GM19035 (cell line): ENCODE measurements at regions not wholly inside any gene's neighbourhood (a gene's known extent, or its start where the extent isn't known, plus 50 kb on each side); places are given as distances from the start of the nearest gene placed in this dataset.
"Not testable (repeated sequence)": the region's sequence is repeated elsewhere in the genome, so short reads cannot be mapped to it uniquely, and the experiment has no call there.

Source experiments
- ATAC-seq: cut with Tn5 transposase; IDR thresholded peaks from one replicate; pipeline ENCODE4 v1.9.1; 2021; ENCODE audit not compliant: unreplicated experiment

DNA sequence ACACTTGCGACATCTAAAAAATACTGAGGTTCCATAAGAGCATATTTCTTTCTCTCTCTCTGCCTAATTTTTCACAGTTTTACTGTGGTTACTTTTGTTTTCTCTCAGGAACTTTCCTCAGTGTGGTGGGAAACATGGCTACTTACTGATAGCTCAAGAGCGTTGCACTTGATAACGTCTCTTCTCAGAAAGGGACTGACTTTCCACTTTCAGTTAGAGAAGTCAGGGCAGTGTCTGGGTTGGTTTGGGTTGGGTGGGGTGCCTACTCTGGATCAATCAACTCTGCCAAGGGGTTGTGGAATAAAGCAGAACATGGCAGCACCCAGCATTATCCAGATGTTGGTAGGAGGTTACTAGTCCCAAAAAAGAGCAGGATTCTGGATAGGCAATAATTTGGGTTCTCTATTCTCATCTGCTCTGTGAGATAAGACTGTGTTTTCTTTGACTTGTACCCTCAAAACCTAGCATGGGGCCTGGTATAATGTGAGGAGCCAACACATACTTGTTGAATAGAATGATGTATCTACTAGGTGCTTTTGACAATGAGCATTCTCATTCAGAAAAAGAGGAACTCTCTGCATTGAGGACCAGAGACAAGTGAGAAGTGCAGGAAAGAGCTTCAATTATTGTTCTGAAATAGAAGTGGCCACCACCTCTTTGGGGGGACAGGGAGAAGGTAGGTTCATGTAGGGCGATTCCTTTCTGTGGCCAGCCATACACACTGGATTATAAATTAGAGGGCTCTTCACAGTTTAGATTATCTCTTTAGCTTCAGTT is 315.7 kb downstream of the REEP3 start:
- no peak for ATAC-seq

DNA sequence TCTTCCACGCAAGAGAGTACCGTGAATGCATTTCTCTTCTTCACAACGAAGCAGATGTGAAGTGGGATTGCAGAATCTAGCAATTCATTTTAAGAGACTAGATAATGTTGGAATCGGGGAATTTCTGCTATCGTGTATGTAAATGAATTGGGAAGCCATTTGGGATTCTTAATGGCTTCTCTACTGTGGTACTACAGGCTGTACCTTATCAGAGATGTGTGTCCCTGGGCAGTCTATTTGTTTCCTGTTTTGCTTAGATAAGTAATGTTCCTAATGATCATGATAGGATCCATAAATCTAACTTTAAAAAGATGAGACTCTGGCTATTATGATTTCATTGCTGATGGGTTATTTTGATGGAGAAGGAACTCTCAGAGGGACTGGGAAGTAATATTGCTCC is 320.6 kb downstream of the REEP3 start:
- no peak for ATAC-seq

DNA sequence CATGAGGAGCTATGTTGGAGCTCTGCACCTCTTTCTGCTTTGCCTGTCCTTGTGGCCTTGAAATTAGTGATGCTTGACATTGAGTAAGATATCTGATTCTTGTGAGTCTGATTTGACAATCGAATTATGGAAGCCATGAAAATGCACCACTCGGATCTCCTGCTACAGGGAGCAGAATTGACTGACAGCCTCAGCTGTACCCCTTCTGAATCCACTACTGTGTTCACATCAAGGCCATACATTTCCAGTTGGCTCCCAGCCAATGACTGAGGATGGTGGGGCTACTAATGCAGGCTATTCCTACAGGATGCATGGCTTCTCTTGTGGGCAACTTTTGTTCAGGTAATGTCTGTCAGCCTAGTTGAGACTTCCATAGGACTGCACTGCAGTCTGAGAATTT is 321.9 kb downstream of the REEP3 start:
- ATAC-seq = no peak

DNA sequence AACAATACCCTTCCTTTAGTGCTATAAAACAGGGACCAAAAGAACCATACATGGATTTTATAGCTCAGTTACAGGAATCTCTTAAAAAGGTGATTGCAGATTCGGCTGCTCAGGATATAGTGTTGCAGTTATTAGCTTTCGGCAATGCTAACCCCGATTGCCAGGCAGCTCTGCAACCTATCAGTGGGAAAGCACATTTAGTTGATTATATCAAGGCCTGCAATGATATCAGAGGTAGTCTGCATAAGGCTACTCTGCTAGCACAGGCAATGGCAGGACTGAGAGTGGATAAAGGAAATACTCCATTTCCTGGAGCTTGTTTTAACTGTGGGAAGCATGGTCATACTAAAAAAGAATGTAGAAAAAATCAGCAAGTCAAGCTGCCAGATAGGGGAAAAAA is 327.7 kb downstream of the REEP3 start:
- not testable (repeated sequence) for ATAC-seq

DNA sequence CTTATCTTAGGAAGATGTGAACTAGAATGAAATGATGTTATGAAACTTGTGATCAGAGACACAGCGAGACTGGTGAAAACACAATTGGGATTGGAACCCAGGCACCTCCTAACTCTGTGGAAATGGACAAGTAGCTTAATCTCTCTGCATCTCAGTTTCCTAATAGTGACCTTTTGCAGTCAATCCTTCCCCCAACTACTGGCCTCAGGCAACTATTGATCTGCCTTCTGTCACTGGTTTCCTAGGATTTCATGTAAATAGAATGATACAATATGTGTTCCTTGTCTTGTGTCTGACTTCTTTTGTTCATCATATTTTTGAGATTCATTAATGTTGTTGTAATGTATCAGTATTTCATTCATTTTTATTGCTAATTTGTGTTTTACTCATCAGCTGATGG is 341.7 kb downstream of the REEP3 start:
- ATAC-seq = no peak

DNA sequence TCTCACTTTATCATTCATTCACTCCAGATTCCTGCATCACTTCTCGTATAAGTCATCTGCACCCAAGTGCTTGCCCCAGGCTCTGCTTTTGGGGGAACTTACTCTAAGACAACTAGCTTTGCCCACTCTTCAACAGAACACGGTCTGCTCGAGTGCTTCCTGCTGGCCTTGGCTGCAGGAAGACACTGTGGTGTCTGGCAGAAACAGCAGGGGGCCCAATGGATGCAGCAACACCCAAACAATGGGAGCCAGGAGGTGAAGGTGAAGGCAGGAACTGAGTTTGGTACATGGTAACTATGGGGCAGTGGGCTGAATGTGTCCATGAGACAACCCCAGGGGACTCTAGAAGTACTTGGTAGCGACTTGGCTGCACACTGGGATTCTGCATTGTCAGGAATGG is 344.0 kb downstream of the REEP3 start:
- no peak for ATAC-seq

DNA sequence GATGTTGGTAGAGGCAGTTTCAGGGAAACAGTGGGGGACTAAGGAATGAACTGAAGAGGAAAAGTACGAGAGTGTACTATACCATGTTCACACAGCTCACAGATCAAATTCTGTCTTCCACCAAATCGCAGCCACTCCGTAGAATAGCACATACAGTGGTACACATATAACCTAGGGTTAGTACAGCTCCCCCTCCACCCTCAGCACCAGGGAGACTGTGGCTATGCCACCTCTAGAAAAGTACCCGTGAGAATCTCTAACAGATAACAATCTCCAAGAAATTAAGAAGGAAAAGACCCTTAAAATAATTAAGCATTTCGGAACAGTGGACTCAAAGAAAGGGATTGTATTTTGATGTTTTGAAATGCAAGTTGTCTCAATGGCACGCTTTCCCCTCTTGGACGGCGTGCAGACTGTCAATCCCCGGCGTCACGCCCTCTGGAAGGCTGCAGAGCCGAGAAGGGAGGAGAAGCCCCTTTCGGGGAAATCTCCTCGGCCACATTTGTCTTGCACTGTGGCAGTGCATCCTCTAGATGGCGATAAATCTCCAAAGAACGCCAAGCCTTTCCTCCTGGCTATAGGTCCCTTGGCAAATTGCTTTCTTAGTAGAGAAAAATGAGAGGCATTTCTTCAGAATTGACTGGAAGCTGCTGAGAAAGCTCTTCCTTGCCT is 345.0 kb downstream of the REEP3 start:
- ATAC-seq = peak; percentile 93

DNA sequence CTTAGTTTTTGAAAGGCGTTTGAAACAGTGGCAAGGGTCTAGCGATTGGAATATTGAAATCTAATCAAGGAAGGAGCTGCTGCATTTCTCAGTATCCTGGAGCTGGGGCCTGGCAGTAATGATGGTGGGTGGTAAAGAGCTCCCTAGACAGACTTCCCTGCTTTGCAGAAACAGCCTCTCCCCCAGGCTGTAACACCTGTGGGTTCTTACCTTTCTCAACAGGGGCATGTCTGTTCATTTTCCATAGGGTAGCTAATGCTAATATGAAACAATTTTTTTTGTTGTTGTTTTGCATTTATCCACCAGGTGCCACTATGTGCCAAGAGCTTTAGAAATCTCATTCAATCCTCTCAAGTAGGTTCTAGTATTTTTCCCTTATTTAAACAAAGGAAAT is 345.5 kb downstream of the REEP3 start:
- ATAC-seq = peak; percentile 65

DNA sequence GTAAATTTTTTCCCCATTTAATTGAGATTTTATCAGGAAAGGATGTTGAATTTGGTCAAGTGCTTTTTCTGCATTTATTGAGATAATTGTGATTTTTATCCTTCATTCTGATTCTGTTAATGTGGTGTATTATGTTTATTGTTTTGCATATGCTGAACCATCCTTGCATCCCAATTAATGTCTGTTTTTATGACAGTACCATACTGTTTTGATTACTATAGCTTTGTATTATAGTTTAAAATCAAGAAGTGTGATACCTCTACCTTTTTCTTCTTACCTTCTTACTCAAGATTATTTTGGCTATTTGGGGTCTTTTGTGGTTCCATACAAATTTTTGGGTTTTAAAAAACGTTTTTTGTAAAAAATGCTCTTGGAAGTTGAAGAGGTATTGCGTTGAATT is 357.2 kb downstream of the REEP3 start:
- ATAC-seq = no peak

DNA sequence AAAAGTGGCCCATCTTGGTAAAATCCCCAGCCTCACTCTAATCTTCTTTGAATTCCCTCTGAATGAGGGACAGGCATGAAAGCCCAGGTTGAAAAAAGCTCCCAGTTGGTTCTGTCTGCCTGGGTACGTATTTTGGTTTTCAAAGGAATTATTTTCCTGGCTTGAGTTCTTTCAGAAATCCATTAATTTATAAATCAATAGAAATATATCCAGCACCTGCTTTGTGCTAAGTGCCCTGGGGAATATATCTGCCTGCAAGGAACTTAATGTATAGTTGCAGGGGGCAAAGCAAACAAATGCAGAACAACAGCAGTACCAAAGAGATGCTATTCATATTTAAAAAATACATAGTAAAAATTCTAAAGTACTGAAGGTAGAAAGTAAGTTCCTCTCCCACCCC is 362.7 kb downstream of the REEP3 start:
- ATAC-seq = no peak

DNA sequence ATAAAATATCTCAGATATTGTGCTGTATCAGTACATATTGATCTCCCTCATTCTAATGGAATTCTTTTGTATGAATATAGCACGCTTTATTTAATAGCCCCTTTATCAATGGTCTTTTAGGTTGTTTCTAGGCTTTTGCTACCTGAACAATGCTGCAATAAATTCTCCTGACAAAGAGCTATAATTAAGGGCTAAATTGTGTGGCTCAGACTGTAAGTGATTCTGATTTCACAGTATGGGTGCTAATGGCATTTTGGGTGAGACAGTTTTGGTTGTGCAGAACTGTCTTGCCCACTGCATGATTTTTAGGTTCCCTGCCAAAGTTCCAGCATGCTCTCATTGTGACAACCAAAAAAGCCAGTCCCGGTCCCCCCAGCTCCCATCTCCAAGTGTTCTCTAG is 363.2 kb downstream of the REEP3 start:
- ATAC-seq = no peak

DNA sequence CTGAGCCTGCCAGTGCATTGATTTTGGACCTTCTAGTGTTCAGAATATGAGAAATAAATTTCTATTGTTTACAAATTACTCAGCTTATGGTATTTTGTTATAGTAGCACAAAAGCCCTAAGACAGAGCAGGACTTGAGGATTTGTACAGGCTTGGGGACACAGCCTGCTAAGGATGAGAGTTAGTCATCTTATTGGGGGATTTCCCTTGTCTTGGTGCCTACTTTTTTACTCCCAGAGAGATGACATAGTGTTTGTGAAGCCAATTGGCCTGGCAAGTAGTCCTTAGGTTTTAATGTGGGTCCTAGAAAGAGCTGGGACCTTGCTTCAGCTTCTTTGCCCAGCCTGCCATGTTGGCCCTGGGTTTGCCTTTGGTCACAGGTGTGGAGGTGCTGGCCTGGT is 364.0 kb downstream of the REEP3 start:
- ATAC-seq = no peak

DNA sequence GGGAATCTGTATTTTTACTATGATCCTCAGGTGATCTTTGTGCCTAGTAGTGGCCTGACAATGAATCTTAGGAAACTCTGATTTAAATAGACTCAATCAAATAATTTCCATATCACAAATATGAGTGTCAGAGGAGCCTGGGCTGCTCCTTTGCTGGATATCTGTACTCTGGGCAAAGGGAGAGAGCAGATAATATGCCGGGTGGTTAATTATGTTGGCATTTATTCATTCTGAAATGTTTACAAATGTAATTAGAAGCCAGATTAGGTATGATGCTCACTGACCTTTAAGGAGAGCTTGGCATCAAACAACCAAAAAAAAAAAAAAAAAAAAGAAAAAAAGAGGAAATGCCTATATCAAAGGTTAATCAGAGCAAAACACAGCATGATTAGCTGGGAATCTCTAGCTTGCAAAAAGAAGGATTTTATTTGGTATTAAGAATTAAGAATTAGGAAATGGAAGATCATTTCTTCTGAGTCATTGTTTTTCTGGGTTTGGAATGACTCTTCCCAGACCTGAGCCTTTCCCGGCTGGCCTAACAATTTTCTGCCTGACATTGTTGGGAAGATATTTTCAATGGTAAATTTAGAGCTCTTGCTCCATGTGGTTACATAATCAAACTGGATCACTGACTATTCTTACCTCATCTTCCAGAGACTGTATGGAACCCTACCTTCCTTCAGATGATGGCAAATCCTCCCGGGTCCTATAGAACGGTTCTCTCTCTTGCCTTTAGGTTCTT is 365.3 kb downstream of the REEP3 start:
- ATAC-seq = no peak

DNA sequence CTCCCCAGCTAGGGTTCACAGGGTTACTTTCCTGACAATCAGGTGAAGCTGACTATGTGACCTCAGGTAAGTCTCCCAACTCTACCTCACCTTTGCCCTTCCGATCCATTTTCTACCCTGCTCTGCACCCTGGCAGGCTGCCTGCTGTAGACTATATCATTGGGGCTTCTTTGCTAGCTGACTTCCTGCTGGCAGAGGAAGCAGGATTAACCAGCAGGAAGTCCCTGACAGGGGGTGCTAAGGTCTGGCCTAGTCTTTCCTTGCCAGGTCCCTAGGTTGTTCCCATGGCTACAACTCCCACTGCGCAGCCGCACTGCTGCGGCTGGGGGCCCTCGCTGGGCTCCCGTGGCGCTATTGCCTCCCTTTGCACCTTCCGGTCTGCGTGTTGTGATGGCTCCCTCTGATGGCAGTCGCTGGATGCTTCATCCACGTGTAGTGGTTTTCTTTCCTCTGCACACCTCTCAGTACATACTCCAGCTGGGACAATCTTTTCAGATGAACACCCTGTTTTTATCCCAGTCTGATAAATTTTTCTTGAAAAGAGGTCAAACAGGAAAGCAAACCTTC is 365.9 kb downstream of the REEP3 start:
- ATAC-seq = no peak

DNA sequence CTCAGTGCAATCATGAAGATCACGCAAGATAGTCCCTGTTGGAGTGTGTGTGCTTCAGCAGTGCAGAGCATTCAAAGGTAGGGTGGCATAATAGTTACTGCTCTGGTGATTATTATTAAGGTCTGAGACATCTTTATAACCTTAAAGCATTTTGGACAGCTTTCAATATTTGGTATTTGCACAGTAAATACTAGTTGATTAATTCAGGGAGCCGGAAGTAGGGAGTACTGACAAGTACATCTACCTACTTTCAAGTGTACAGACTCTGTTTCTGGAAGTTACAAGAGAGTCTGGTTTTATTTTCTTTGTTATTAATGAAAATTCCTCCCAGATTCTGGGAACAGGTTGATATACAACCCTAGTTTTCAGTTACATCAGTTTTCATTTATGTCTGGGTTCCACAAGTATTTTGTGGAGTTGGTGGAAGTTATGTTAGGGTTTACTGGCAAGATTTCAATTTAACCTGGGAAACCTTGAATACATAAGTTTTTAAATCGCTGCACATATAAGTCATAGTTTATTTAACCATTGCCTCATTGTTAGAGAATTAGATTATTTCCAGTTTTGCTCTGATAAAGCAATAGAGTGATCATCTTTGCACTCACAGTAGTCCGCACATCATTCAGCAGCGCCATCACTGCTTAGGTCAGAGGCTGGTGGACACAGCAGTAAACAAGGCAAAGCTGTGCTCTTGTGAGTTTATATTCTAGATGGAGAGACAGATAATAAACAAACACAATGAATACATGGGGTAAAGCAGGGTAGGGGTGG is 366.6 kb downstream of the REEP3 start:
- ATAC-seq = no peak

DNA sequence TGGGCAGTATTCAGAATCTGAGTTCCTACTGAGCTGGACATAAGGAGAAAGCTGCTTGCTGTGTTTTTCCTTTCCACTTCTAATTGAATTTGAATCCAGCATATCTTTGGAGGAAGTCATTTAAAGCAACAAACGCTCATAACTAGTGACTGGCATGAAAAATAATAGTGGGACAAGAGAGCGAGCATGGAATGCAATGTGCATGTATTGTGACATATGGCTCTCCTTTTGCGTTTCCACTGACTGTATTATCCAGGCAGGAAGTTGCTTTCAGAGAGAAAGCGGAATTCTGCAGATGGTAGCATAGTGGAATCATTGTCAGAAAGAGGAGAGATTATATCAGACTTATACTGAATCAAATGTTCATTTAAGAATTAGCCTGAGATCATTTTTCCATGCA is 368.6 kb downstream of the REEP3 start:
- ATAC-seq = no peak

DNA sequence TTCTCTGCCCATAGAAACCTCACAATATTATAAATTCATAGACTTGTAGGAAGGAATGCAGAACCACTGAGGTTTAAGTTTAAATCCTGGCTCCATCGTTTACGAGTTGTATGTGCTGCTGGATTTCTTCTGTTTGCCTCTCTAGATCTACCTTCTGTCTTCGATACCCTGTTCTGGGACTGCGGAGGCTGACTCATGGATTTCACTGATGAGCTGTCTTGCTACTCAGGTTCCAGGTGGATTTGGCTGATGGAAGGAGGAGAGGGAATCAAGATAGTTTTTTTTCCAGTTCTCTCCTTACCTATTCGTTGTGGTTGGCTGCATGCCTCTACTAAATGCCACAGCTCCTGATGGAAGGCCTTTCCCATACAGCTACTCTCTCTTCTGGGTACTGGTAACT is 375.8 kb downstream of the REEP3 start:
- ATAC-seq = no peak

DNA sequence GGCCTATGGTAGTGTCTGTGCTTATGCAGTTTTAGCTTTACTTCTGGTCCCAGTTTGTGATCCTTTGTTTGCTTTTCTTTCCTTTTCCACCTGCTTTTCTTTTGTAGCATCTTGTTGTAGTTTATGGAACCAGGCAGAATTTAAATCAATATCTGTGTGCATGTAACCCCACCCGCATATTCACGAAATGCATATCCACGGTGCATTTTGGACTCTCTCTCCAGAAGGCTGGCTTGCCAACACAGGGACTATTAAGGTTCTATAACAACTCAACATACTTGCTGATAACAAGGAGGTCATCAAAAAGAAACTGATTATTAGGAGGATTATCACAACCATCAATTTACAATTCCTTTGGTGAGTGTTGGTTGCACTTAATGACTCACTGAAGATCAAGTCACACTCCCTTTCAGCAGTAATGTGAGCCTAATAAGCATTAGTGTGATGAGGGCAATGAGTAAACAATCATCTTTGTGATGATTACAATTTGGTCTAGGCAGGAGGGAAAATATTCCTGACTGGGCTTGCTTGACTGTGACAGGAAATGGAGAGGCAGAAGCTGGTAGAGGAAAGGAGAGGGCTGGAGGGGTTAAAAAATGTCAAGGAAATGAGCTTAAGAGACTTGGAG is 378.6 kb downstream of the REEP3 start:
- ATAC-seq = no peak

DNA sequence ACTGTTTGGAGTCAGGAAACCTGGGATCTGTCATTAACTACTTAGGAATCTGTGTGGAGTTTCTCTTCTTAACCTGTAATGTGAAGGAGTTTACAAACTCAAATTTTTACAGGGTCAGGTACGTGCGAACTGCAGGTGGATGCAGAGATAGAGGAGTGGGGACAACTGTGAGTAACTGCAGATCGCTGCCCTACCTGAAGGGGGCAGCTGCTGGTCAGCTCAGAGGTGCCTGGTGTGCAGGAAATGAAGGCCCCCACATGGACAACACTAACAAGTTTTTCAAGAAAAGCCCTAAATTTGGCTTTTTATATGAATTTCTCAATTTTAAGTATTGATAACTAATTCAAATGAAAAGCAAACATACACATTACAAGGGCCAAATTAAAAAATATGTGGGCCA is 380.0 kb downstream of the REEP3 start:
- ATAC-seq = no peak

DNA sequence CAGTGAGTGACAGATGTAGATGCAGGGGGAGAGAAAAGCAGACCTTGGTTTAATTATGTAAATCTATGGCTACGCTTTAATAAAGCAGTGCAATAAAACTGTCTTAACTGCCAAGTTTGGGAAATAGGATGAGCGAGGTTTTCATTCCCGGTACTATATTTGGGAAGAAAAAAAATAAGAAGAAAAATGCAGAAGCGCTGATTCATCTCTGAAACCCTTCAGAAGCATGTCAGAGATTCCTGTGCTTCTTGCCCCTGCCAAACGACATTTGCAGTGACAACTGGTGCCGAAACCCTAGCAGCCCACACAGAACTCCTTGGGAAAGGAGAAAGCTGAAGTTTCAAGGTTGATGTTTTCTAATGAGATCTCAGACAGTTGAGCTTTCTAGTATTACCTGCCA is 380.7 kb downstream of the REEP3 start:
- ATAC-seq = no peak

DNA sequence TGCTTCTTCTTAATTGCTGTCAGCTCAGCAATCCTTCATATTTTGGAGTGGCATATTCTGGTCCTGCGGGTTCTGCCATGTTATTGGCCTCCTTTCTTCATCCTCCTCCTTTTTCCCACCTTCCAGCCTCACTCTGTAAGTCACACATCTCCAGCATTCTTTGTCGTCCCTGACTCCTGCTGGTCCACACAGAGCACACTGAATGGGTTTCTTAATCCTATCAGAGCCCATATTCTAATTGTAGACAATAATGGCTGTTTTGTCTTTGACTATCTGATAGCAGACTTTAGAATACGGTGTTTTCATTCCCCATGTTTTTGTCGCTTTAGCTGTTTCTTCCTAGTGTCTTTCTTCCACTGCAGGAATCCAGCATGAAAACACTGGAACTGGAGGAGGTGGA is 389.6 kb downstream of the REEP3 start:
- no peak for ATAC-seq
